HEK293T (cell line): ENCODE measurements at regions not wholly inside any gene's neighbourhood (a gene's known extent, or its start where the extent isn't known, plus 50 kb on each side); places are given as distances from the start of the nearest gene placed in this dataset.

Source experiments
- CTCF ChIA-PET: fragments of 350-600 bp; formaldehyde crosslinking; extraction: SDS; loops from one replicate; lab custom pipeline; 2021; ENCODE audit warnings: antibody characterized with exemption, inconsistent platforms; lab: Yijun Ruan, JAX
- POLR2A ChIA-PET: fragments of 350-600 bp; formaldehyde crosslinking; extraction: SDS; loops from one replicate; lab custom pipeline; 2020; ENCODE audit warnings: antibody characterized with exemption, inconsistent platforms; lab: Yijun Ruan, JAX
- DNase-seq: peaks from one replicate; pipeline ENCODE4 v3.0.0; 2012; ENCODE audit warnings: mixed read lengths; ENCODE audit errors: extremely low spot score
- ARNT ChIP-seq: fragments of 450-650 bp; IDR thresholded peaks from 2 replicates; pipeline ENCODE4 v1.6.1; 2017; ENCODE audit warnings: mild to moderate bottlenecking
- BHLHE40 ChIP-seq: fragments of 450-650 bp; IDR thresholded peaks from 2 replicates; pipeline ENCODE4 v1.6.1; 2016; ENCODE audit warnings: mild to moderate bottlenecking, moderate library complexity, borderline replicate concordance
- CTBP1 ChIP-seq: fragments of 450-650 bp; IDR thresholded peaks from 2 replicates; pipeline ENCODE4 v1.6.1; 2016; ENCODE audit warnings: borderline replicate concordance
- ELF4 ChIP-seq: fragments of 450-650 bp; IDR thresholded peaks from 2 replicates; pipeline ENCODE4 v1.6.1; 2017; ENCODE audit warnings: antibody characterized with exemption
- FOXA1 ChIP-seq: fragments of 450-650 bp; IDR thresholded peaks from 2 replicates; pipeline ENCODE4 v1.6.1; 2016; ENCODE audit warnings: mild to moderate bottlenecking
- FOXK2 ChIP-seq: fragments of 450-650 bp; IDR thresholded peaks from 2 replicates; pipeline ENCODE4 v1.6.1; 2016; ENCODE audit warnings: mild to moderate bottlenecking
- FOXM1 ChIP-seq: fragments of 450-650 bp; IDR thresholded peaks from 2 replicates; pipeline ENCODE4 v1.6.1; 2017; ENCODE audit warnings: mild to moderate bottlenecking, borderline replicate concordance
- HDGF ChIP-seq: fragments of 450-650 bp; IDR thresholded peaks from 2 replicates; pipeline ENCODE4 v1.6.1; 2017; ENCODE audit warnings: antibody characterized with exemption, borderline replicate concordance
- L3MBTL2 ChIP-seq: fragments of 450-650 bp; conservative IDR thresholded peaks from 2 replicates; pipeline ENCODE4 v1.6.1; 2016; ENCODE audit warnings: mild to moderate bottlenecking
- LEF1 ChIP-seq: fragments of 450-650 bp; IDR thresholded peaks from 2 replicates; pipeline ENCODE4 v1.6.1; 2017; ENCODE audit warnings: mild to moderate bottlenecking, borderline replicate concordance
- NFRKB ChIP-seq: fragments of 450-650 bp; IDR thresholded peaks from 2 replicates; pipeline ENCODE4 v1.6.1; 2016; ENCODE audit warnings: mild to moderate bottlenecking, moderate library complexity
- SP1 ChIP-seq: fragments of 450-650 bp; IDR thresholded peaks from 2 replicates; pipeline ENCODE4 v1.6.1; 2017
- SUZ12 ChIP-seq: fragments of 450-650 bp; IDR thresholded peaks from 2 replicates; pipeline ENCODE4 v1.6.1; 2016; ENCODE audit warnings: mild to moderate bottlenecking
- TARDBP ChIP-seq: fragments of 450-650 bp; IDR thresholded peaks from 2 replicates; pipeline ENCODE4 v1.6.1; 2016
- ZNF384 ChIP-seq: fragments of 450-650 bp; IDR thresholded peaks from 2 replicates; pipeline ENCODE4 v1.6.1; 2016
- TF ChIP-seq, protein P1 (sequence below): fragments of 450-650 bp; IDR thresholded peaks from 2 replicates; pipeline ENCODE4 v1.6.1; 2016

DNA sequence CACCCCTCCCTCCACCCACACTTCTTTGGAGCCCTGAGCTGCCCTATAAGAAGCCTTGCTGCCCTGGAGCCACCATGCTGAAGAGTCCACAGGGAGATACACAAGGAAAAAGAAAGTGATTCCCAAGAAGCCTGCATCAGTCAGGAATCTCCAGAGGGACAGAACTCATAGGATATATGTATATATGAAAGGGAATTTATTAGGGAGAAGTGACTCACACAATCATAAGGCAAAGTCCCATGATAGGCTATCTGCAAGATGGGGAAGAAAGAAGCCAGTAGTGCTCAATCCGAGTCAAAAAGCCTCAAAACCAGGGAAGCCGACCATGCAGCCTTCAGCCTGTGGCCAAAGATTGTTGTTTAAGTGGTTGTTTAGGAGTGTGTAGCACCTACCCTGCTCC, 87.9 kb downstream of the TMEM114 start:
- CTCF ChIA-PET, result no interaction called here
- TF ChIP-seq LEF1, result no peak
- TF ChIP-seq TARDBP, result no peak
- TF ChIP-seq FOXA1, result no peak
- no peak for TF ChIP-seq BHLHE40
- TF ChIP-seq HDGF, result no peak
- TF ChIP-seq NFRKB, result no peak
- TF ChIP-seq, protein P1, sequence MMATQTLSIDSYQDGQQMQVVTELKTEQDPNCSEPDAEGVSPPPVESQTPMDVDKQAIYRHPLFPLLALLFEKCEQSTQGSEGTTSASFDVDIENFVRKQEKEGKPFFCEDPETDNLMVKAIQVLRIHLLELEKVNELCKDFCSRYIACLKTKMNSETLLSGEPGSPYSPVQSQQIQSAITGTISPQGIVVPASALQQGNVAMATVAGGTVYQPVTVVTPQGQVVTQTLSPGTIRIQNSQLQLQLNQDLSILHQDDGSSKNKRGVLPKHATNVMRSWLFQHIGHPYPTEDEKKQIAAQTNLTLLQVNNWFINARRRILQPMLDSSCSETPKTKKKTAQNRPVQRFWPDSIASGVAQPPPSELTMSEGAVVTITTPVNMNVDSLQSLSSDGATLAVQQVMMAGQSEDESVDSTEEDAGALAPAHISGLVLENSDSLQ, result no peak
- no peak for TF ChIP-seq FOXK2
- TF ChIP-seq ARNT, result no peak
- no peak for TF ChIP-seq CTBP1
- TF ChIP-seq SP1, result no peak
- TF ChIP-seq ZNF384, result no peak
- TF ChIP-seq ELF4, result no peak
- no peak for TF ChIP-seq L3MBTL2
- no peak for TF ChIP-seq SUZ12
- no peak for TF ChIP-seq FOXM1
- DNase-seq, result no peak
- POLR2A ChIA-PET, result no interaction called here

DNA sequence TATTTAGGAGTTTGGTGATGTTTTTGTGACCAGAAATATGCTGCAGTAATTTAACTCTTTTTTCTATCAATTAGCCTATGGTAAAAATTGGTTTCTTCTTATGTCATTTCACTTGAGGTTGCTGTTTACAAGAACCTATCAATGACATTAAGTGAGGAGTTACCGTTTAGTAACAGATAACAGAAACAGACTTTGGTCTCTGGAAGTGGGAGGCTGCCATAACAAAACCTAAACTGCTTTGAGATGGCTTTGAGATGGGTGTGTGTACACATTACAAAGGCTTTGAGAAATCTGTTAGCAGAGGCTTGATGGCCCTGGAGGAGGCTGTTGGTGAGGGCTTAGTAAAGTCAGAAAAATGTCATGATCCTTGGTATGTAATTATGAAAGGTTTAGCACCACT, 90.0 kb downstream of the TMEM114 start:
- TF ChIP-seq SP1 (no peak), L3MBTL2 (no peak), BHLHE40 (no peak), ARNT (no peak), LEF1 (no peak), CTBP1 (no peak), NFRKB (no peak), FOXA1 (no peak), ELF4 (no peak), FOXK2 (no peak)
- TF ChIP-seq, protein P1, result no peak
- ChIA-PET POLR2A (no interaction called here), CTCF (no interaction called here)
- no peak for DNase-seq

DNA sequence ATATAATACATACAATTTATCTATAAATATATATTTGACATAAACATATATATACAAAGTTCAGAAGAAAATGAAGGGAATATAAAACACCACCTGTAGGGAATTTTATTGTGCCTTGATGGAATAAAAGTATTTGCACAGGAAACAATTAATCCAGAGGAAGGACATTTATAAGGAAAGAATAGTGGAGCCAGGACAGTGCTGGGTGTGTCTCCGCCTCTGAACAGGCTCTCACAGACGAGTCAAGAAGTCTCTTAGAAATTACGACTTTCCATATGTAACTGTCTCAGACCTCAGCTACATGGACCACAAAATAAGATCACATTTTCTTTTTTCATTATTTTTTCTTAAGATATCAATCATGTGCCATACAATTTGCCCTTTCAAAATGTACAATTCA, 93.9 kb downstream of the TMEM114 start:
- CTCF ChIA-PET, result no interaction called here
- POLR2A ChIA-PET, result no interaction called here

DNA sequence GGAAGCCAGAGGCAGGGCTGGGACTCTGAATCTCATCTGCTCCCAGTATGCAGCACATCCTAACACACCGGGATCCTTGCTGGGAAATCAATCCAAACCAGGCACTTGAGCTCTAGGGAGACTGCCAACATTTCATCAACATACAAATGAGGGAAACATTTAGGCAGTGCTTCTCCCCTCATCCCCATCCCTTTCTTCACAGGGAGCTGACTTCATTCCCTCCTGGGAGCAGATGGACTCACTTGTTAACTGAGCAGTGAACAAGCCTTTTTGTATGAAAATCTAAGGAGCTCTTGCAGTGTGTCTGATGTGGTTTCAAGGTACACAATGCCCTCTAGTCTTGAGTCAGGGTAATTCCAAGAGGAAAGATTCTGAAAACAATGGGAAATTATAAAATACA, 96.3 kb downstream of the TMEM114 start:
- DNase-seq, result no peak

More for the DNA sequence above, 93.9 kb downstream of the TMEM114 start:
- DNase-seq, result no peak
- TF ChIP-seq, protein P1, result no peak
- TF ChIP-seq HDGF (no peak), SUZ12 (no peak), FOXA1 (no peak), SP1 (no peak), TARDBP (no peak), ZNF384 (no peak), BHLHE40 (no peak), CTBP1 (no peak), L3MBTL2 (no peak), FOXK2 (no peak), LEF1 (no peak)

DNA sequence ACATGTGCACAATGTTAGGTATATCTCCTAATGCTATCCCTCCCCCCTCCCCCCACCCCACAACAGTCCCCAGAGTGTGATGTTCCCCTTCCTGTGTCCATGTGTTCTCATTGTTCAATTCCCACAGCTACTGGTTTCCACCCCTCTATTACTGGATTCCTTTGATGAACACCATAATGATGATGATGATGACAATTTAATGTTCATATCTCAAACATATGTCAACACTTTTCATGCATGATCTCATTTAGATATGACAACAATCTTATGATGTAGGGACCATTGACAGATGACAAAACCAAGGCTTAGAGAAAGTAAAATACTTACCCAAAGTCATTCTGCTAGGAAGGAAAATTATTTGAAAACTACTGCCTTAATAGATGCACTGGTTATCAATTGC, 97.6 kb downstream of the TMEM114 start:
- POLR2A ChIA-PET, result no interaction called here
- TF ChIP-seq FOXK2 (no peak), TARDBP (no peak)
- DNase-seq, result no peak
- CTCF ChIA-PET, result no interaction called here

More for the DNA sequence above, 96.3 kb downstream of the TMEM114 start:
- ChIA-PET POLR2A (no interaction called here), CTCF (interaction anchor here (0.6 kb wide), 1 partner anchor 761 kb away, joined by 3 read pairs; no protein-coding TSS in a partner anchor)
- TF ChIP-seq NFRKB, result no peak
- no peak for TF ChIP-seq TARDBP
- TF ChIP-seq SUZ12, result no peak
- TF ChIP-seq L3MBTL2, result no peak
- TF ChIP-seq LEF1, result no peak
- TF ChIP-seq ZNF384, result no peak
- TF ChIP-seq BHLHE40, result no peak
- TF ChIP-seq CTBP1, result no peak
- no peak for TF ChIP-seq ELF4
- TF ChIP-seq FOXA1, result no peak
- TF ChIP-seq ARNT, result no peak
- no peak for TF ChIP-seq FOXK2
- TF ChIP-seq, protein P1, result no peak
- TF ChIP-seq SP1, result no peak
- TF ChIP-seq HDGF, result no peak
- TF ChIP-seq FOXM1, result no peak

DNA sequence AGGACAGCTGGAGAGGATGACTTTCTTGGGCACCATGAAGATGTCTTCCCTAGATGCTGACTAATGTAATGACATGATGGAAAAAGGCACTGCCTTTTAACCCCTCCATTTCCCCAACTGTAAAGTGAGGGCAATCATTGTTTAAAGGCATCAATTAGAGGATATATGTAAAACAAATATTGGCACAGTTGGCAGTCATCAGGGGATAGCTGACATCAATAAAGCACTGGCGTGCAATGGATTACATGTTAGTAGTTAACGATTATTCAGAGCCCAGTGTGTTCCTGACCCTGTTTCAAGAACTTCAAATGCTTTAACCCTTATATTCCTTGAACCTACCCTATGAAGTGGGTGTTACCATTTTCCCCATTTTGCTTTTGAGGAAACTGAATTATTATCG, 100.7 kb downstream of the TMEM114 start:
- TF ChIP-seq BHLHE40 (no peak), CTBP1 (no peak), NFRKB (no peak), ARNT (no peak), SUZ12 (no peak), FOXA1 (no peak), LEF1 (no peak), FOXM1 (no peak), SP1 (no peak), FOXK2 (no peak), ZNF384 (no peak), ELF4 (no peak)
- CTCF ChIA-PET, result no interaction called here
- POLR2A ChIA-PET, result no interaction called here
- no peak for DNase-seq
